HG03066 (cell line): ENCODE measurements at regions not wholly inside any gene's neighbourhood (a gene's known extent, or its start where the extent isn't known, plus 50 kb on each side); places are given as distances from the start of the nearest gene placed in this dataset.

Source experiments
- ATAC-seq: cut with Tn5 transposase; IDR thresholded peaks from one replicate; pipeline ENCODE4 v1.9.1; 2021; ENCODE audit warnings: low read depth; ENCODE audit not compliant: unreplicated experiment

DNA sequence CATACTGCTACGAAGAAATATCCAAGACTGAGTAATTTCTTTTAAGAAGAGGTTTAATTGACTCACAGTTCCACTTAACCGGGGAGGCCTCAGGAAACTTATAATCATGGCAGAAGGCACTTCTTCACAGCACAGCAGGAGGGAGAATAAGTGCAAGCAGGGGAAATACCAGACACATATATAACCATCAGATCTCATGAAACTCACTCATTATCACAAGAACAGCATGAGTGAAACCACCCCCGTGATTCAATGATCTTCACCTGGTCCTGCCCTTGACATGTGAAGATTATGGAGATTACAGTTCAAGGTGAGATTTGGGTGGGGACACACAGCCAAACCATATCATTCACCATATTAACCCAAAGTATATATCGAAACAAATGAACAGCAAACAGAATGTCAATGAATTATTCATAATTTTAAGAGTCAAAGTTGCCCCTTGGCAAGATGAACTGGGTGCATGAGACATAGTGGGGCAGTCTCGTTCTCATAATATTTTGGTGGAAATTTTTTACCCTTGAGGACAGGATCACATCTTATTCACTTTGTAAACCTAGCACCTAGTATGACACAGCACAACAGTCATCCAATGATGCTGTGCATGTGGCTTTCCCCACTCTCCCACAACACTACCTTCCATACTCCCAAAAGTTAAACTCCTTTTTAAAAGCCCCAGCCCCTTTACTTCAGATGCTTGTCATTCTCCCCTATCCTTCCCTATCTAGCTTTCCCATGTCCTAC, 425.3 kb downstream of the ZEB2 start:
- ATAC-seq: no peak

DNA sequence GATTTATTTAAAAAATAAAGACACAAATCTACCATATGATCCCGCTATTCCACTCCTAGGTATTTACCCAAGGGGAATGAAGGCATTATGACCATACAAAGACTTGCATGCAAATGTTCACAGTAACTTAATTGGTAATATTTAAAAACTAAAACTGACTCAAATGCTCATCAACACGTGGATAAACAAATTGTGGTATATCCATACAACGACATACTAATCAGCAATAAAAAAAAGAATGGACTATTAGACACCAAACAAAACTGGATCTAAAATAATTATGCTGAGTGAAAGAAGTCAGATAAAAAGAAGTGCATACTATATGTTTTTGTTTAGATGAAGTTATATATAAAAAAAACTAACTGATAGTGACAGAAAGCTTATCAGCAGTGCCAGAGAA, 428.3 kb downstream of the ZEB2 start:
- ATAC-seq: no peak

DNA sequence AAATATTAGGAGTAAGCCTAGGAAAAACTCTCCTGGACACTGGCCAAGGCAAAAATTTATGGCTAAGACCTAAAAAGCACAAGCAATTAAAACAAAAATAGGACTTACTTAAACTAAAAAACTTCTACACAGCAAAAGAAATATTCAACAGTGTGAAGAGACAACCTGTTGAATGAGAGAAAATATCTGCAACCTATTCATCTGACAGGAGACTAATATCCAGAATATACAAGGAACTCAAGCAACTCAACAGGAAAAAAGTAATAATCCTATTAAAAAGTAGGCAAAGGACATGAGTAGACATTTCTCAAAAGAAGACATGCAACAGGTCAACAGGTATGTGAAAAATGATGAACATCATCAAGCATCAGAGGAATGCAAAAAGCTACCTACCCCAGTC, 431.1 kb downstream of the ZEB2 start:
- no peak for ATAC-seq

DNA sequence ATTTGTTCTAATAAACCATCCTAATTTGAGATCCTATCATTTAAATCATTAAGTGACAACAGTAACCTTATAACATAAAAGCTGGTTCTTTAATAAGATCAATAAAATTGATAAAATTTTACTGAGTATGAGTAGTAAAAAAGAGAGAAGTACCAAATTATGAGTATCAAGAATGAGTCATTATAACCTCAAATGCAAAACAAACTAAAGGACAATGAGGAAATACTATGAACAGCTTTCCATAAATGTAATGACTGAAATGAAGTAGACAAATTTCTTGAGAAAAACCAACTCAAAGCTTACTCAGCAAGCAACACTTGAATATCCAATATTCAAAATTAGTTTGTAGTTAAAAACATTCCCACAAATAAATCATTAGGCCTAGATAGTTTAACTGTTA, 433.0 kb downstream of the ZEB2 start:
- no peak for ATAC-seq

DNA sequence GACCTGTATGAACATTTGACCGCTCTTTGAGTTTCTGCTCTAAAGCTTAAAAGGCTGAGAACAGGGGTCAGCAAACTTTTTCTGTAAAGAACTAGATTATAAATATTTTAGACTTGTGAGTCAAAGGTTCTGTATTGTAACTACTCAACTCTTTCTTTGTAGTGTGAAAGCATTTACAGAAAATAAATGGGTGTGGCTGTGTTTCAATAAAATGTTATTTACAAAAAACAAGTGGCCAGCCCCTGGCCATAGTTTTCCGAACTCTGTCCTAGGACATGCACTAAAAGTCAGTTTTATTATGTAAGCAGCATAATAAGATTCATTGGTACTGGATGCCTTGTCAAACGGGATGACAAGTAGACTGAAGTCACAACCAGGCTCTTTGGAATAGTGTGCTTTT, 434.9 kb downstream of the ZEB2 start:
- ATAC-seq: no peak

DNA sequence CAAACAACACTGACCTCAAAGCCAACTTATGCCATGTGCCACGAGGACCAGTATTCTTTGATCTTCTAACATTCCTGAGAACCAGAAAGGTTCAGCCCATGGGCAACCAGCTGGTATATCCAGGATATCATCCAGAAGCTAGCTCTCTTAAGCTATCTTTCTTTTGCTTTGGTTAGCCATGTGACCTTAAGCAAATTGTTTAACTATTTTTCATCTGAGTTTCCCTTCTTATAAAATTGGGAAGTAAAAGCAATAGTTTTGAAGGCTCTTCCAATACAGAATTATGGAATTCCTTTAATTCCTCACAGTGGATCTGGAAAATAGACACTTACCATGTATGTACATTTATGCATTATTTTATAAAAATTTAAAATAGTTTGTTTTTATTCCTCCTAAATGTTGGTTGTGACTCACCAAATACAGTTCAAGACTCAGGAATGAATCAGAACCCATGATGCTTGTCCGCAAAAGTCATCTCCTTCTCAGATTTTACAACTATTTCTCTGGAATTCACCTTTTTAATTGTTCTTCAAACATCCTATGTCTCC, 435.7 kb downstream of the ZEB2 start:
- no peak for ATAC-seq

DNA sequence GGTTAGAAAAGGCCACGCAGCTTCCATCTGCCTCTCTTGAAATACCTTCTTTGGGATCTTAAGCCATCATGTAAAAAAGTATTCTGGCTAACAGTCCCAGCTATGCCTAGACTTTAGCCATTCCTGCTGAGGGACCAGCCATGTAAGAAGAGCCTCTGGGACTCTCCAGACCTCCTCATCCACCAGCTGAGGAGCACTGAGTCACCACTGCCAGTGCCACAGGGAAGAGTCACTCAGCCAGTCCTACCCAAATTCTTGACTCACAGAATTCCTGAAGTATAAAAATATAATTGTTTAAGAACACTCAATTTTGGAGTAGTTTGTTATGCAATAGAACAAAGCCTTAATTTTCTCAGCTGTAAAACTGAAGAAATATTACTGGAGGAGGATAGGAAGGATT, 436.7 kb downstream of the ZEB2 start:
- ATAC-seq: no peak

DNA sequence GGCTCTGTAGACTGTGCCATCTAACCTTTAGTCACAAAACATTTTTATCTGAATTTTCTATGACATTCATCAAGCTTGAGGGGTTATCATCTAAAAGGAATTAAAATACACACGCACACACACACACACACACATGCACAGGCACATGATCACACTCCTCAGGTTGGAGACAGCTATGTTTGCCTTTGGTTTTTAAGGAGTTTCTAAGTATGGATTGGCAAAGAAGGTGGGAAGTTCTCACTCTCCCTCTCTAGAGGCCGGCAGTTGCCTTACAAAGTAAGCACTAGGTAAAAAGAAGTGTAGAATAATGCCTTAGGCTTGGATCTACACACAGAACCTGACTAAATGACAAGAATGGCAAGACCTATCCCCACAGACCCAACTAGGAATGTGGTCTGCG, 437.1 kb downstream of the ZEB2 start:
- ATAC-seq: no peak

DNA sequence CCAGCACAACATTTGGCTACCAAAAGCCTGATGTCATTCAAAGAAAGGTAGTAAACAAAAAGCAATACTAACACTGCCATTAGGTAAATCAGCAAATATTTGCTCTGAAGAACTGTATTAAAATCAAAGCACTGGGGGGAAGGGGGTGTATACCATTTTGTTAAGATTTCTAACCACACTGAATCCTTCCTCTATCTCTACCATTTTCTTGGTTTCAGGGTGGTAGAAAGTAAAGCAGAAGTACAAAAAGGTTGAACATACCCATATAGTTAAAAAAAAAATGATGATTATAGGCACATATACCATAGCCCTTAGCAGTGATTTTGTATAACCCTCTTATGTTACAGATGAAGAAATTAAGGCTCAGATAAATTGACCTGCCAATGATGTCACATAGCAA, 437.6 kb downstream of the ZEB2 start:
- ATAC-seq: no peak

DNA sequence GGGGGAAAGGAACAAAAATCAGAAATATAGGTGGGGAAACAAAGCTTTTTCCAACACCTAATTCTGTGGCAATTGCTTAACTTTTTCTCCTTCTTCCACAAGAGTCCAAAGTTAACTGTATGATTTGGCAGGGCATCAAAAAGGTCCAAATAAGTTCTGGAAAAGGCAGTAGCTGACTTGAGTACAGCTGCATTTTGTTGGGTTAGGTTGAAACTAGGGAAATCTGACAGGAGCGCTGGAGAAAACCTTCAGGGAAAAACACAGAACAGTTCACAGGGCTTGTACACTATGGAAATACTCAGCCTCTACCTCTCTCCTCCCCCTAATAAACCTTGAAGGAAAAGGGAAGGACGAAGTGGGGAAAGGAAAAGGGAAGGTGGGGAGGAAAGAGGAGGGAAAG, 438.6 kb downstream of the ZEB2 start:
- ATAC-seq: no peak

DNA sequence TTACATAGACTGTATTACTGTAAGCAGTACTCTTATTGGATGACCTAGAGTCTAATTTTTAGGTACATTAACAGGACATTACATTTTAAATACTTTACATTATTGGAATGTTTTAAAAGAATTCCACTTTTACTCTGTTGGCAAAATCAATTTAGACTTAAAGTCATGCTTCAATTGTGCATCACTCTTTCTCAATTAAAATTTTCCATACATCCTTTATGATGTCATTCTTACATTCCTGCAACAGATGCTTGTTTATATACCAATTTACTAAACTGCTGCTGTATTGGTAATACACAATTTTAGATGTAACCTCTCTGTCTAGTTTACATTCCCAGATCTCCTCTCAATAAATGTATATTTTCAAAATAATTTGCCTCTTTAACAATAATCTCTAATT, 440.1 kb downstream of the ZEB2 start:
- ATAC-seq: no peak

DNA sequence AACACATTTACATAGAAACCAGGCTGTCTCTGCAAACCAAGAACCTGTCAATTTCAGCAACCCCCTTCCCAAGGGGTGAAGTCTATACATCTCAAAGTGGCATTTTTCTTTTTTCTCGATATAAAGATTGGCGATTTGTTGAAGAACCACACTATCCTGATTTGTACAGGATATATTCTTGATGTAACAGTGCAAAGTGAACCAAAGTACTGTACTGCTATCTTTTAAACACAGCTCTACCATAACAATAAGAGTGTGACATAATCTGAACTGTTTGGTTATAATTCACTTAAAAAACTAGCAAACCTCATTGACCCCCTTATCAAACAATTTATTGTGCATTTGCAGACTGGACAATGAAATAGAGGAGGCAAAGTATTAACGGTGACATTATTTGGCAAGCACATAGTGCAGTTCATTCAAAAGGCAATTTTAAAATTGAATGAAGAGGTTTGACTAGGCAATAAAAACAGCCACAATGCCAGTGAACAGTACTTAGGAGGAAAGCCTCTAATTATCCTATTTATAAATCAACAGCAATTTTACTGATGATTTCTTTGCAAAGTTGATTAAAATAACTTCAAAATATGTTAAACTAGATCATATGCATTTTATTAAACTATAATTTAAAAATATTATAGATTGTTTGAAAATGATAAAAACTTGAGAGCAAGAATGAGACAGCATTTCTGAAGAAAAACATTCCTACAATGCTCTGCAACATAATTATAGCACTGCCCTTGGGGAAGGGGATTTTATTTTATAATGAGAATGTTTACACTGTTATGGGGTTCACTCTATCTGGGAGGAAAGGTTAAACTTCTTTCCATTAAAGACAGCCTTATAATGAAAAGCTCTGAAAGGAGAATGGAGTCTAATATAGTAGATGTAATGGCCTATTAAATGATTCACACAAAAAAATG, 440.9 kb downstream of the ZEB2 start:
- ATAC-seq: no peak

DNA sequence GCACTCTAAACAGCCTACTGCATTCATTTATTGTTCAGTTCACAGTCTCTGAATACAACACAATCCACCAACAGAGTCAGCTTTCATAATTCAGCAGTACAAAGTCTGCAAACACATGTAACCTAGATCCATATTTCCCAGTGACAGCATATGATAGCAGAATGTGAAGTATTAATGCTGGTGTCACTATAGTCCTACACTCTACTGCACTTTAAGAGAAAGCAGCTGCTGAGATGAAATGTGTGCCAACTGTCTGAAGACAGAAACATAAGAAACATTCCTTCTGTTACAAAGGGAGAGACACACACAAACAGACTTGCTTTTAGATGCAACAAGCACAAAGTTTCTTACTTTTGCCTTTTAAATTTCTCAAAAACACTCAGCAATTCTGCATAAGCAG, 441.8 kb downstream of the ZEB2 start:
- no peak for ATAC-seq

DNA sequence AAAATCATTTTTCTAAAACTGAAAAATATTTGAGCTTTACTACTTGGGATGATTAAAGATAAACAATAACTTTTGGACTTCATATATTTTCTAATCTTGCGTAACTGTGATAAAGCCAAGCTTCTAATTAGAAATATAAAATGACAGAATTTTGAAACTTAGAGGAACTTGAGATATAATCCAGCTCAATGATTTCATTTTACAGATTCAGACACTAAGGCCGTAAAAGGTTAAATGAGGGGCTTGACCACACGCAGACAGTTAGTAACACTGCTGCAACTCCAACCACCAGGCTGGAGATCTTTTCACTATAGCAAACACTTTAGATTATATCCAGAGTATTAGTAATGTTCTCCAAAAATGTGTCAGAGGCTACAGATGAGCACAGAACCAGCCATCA, 445.5 kb downstream of the ZEB2 start:
- ATAC-seq: no peak

DNA sequence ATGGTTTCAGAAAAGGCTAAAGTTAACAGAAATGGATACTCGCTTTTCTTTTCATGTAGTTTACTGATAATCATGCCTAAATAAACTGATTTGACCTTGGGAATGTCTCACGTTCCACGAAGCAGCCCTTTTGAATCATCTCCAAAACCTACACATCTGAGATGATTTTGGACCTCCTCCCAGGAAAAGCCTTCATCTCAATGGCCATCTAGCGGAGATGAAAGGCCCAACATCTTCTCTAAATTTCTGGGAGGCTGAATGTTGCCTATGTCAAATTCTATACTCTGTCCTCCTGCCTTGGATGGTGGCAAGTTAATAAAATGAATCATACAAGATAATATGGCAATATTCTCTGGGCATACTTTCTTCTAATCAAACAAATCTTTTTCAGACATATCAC, 448.5 kb downstream of the ZEB2 start:
- ATAC-seq: no peak

DNA sequence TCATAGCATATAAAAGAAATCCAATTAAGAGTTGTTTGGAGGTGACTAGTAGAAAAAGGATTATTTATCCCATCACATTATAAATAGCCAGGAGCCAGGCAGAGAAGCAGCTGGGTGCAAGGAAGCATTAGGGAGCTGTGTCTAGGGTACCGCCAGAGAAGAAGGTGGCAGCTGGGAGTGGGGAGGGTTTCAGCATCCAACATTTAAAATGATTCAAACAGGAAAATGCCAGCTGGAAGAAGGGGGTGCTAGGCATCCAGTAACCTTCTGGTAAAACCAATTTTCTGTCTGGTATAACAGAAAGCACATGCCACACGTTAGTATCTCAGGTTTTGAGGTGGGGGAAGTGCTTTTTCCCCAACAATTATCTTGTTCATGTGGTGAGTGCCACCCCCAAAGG, 452.4 kb downstream of the ZEB2 start:
- ATAC-seq: no peak

DNA sequence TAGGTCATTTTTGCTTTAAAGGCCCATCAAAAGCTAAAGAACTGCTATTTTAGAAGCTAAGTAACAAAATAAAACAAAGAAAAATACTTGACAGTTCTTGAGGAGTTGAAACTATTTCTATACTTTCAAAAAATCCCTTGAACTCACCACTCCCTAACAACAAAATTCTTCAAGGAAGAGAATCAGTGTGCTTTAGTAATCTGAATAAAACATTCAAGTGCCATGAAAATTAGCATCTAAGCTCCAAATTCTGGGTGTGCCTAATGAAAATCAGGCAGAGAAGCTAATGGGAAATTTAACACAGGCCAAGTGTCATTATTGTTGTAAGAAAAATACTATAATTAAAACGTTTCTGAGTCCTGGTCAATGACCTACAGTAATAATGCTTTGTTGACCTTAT, 456.3 kb downstream of the ZEB2 start:
- no peak for ATAC-seq

DNA sequence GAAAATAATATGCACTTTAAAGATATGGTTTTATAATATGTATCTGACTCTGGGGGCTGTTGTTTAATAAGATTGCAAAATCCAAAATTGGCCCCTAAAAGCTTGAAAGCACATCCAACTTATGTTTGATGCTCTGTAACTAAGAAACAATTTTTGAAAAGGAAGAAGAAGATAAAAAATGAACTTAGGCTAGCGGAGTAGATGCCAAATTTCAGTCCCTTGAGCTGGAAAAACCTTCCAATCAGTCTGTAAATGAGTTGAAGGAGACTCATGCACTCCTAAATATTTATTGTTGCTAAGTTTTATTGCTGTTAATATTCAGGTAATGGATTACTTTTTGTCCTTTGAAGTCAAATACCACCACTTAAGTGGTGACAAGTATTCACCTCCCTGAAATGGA, 465.0 kb downstream of the ZEB2 start:
- ATAC-seq: no peak

DNA sequence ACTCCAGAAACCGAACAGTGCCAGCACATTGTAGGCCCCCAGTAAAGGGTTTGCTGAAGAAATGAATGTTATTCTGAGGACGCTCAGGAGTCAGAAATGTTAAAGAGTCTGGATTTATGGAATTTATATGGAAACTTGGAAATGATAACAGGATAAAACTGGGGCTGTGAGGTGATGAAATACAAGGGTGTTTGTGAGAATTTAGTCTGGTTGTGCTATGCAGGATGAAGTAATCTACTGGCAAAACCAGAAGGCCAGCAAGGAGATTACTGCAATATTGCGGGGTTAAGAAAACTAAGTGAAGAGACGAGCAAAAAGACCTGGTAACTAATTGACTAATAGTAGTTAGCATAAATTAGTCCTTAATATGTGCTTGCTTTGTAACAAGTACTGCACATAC, 467.8 kb downstream of the ZEB2 start:
- no peak for ATAC-seq

DNA sequence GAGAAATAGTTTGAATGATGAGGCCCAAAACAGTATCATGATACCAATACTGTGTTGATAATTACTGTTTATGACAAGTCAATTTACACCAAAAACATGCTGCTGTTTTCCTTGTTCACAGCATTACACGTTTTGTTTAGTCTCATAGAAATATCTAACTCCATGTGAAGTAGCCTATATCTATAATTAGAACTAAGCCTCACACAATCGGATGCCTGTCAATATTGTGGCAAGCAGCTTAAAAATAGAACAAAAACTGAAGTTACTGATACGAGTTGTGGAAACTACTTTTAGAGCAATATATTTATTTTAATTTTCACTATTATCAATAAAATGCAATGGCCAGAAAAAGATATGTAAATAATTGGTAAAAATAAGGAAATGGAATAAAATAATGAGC, 470.8 kb downstream of the ZEB2 start:
- no peak for ATAC-seq

DNA sequence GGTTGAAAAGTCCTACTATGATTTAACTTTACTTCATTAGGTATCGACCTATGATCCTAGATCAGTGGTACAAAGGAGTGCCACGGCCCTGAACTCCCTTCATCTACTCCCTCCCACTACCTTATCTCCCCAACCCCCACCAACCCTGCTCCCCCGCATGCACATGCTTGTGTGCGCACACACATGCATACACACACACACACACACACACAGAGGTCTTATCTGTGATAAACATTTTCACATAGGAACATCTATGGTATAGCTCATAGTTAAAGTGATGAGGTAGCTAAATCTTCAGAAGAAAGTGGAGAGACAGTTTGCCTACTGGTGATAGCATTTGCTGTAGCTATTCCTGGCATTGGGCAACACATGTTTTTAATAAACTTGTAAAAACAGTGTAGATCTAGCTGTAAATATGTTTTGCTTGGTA, 471.3 kb downstream of the ZEB2 start:
- no peak for ATAC-seq

DNA sequence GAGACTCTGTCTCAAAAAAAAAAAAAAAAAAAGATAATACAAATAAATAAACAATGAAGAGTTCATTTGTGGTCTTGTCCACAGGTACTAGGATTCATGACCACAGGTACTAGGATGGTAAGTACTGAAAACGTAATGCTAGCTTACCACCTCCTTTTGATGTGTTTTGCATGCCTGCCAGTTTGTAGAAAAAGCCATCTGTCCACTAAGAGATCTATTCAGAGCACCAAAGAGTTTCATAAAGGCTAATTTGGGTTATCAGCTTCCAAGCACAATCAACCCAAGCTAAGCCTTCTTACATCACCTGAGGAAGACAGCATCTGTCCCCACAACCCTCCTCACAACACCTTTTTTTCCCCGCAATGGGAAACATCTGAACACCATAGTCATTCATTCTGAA, 477.2 kb downstream of the ZEB2 start:
- ATAC-seq: no peak
